Fibroblast of the conjunctiva (primary cell): ENCODE measurements at regions not wholly inside any gene's neighbourhood (a gene's known extent, or its start where the extent isn't known, plus 50 kb on each side); places are given as distances from the start of the nearest gene placed in this dataset.

Source experiments
- DNase-seq: peaks from one replicate; pipeline ENCODE4 v3.0.0-alpha.2; 2010; ENCODE audit warnings: low read depth

GRCh38 chr19:31664096-31664495 is 314.9 kb upstream of the TSHZ3 start:
- no peak for DNase-seq

DNA sequence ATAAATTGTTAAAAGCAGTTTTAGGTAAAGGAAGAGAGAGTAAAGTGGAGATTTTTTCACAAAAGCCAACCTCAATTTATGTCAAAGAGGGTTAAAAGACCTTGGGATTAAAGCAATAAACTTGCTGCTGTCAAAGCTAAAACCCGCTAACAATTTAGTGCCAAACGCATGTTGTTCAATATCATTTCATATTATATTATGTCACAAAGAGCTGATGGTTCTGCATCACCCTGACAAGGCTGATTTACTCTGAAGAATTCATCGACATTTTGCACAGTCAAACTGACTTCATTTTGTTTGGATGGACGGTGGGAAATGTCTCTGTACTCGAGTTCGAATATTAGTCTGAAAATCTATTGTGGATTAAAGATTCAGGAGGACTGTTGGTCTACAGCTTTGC is 315.8 kb upstream of the TSHZ3 start:
- DNase-seq, result no peak

DNA sequence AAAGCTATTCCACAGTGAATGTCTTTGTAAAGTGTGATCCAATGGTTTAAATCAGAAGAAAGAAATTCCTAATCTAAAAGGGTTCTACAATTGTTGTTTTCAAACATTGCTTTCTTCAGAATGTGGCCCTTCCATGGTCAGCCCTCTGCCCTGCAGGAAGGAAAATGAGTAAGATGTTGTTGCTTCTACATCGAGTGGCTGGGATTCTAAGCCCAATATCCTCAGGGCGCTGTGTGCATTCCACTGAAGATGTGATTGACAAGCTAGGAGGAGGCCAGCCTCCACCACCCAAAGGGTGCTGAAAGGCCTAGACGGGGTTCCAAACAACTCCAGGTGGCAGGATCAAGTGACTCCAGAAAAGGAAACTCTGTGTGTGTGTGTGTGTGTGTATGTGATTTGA is 316.9 kb upstream of the TSHZ3 start:
- no peak for DNase-seq

DNA sequence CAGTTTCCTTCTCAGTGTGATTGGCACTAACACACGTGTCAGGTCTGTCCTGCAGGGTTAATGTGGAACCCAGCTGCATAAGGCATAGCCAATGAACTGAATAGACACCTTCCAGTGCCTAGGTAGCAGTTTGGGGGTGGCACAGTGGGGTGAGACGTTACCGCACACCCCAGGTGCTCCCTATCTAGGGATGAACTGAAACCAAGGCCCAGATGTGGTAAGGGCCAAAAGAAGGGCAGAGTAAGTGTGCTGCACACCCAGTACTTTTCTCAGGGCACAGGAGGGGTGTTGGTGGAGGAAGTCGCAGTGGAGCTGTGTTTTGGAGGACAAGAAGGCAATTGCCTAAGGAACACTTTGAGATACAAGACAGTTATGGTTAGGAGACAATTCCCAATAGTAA is 317.9 kb upstream of the TSHZ3 start:
- no peak for DNase-seq

- no peak for DNase-seq
Observed at GRCh38 chr19:31668921-31669320, 319.7 kb upstream of the TSHZ3 start.

DNA sequence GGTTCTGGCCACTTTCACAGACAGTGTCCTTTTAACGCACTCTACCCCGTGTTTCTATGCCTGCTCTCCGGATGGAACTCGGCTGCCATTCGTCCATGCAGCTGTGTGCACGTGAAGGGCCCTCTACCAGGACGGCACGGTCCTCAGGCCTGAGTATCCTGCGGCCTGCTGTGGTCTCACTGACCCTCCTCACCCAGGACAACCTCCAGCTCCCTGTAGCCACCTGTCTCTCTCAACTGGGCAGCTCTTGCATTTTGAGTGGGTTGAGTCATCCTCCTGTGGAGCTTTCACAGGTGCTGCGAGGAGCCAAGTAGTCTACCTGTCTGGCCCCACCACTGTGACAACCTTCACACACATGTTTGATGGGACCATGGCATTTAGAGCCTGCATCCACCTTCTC is 321.7 kb upstream of the TSHZ3 start:
- DNase-seq, result no peak

DNA sequence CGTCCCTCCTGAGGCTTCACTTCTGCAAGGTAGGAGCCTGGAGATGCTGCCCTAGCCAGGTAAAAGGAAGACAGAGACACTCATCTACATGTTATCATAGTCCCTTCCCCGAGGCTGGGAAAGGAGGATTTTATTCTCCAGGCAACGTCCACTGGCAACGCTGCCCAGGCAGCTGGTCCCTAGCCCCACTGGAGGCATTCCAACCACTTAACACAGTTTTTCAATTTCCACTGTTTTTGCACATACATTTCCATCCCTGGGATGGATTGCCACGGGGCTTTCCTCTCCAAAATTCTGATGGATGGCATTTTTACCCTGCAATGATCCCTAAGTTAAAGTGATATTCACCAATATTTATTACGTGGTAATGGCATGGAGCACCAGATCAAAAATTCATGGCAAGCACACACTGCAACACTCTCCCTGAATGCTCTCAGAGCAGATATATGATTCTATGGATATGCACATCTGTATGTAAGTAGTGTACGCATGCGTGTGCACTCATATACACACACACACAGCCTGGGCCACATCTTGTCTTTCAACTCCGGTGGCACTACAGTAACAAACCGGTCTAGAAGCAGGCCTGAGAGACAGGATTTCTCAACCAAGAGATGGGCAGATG is 322.3 kb upstream of the TSHZ3 start:
- no peak for DNase-seq

- no peak for DNase-seq
Observed at GRCh38 chr19:31674503-31675192, 325.4 kb upstream of the TSHZ3 start.

GRCh38 chr19:31675193-31675913 is 326.1 kb upstream of the TSHZ3 start:
- no peak for DNase-seq

GRCh38 chr19:31676271-31677004 is 327.2 kb upstream of the TSHZ3 start:
- DNase-seq, result no peak

DNA sequence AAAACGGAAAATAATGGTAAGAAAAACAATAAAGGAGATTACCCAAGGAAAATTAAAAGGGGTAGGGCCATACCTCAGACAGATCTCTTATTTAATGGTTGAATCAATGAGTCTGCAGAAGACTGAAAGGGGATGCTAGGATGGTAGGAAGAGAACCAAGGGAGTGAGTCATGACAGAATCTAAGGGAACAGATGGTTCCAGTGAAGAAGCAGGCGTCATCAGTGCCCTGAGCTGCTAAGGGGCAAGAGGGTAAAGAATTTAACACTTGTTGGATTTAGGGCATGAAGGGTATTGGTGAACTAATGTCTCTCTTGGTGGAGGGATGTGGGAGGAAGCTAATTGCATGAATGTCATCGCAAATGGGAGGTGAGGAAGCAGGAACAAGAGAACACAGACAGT is 329.2 kb upstream of the TSHZ3 start:
- no peak for DNase-seq

DNA sequence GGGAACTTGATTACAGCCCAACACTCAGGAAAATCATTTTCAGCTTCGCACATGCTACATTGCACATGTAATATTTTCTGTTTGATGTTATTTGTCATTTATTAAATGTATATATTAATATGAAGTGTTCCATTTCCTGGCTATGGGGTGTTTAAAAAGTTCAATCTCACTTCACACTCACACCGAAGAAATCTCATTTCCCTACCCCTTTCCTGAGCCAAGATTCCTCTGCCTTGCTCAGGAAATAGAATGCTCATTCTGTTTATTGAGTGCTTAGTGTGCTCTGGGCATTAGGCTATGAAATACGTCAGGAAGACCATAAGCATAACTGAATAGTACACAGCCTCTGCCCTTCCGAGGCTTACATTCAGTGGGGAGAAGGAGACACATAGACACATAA is 331.9 kb upstream of the TSHZ3 start:
- DNase-seq, result no peak

GRCh38 chr19:31693131-31693932 is 344.1 kb upstream of the TSHZ3 start:
- DNase-seq, result no peak

GRCh38 chr19:31693933-31694269 is 344.7 kb upstream of the TSHZ3 start:
- DNase-seq, result no peak

- no peak for DNase-seq
Observed at GRCh38 chr19:31694761-31695160, 345.5 kb upstream of the TSHZ3 start.

DNA sequence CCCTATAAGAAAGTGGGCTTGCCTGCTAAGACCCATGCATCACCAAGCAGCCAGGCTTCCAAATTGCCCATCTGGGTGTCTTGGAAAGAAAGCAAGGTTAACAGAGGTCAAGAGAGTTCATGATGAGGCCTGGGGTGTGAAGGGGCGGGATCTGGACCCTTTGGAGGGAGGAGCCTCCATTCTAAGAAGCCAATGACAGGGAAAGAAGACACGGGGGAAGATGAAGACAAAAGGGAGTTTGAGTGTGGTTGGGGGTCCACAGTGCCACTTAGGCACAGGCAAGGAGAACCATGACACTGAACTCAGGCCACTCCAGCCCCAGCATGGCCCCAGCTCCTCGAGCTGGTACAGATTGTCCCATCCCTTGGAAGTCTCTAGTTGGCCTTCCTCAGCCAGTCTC is 350.2 kb upstream of the TSHZ3 start:
- no peak for DNase-seq

DNA sequence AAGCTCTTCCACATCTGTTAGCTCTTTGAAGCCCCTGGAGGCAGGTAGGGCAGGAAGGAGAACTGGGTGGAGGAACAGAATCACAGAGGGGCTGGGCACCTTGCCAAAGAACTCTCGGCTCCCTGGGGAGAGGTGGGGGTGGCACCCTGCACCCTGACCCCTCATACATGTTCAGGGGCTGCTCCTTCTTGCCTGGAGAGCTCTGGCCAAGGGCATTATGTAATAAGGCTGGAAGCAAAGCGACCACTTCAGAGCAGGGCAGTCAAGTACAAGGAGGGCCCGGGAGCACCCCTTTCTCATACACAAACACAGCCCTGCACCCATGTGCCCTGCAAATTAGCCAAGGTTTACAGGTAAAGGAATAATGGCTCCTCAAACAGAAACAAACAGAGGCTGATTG is 351.9 kb upstream of the TSHZ3 start:
- DNase-seq, result no peak

GRCh38 chr19:31705656-31706055 is 356.4 kb upstream of the TSHZ3 start:
- DNase-seq, result no peak

GRCh38 chr19:31706131-31706530 is 356.9 kb upstream of the TSHZ3 start:
- no peak for DNase-seq

DNA sequence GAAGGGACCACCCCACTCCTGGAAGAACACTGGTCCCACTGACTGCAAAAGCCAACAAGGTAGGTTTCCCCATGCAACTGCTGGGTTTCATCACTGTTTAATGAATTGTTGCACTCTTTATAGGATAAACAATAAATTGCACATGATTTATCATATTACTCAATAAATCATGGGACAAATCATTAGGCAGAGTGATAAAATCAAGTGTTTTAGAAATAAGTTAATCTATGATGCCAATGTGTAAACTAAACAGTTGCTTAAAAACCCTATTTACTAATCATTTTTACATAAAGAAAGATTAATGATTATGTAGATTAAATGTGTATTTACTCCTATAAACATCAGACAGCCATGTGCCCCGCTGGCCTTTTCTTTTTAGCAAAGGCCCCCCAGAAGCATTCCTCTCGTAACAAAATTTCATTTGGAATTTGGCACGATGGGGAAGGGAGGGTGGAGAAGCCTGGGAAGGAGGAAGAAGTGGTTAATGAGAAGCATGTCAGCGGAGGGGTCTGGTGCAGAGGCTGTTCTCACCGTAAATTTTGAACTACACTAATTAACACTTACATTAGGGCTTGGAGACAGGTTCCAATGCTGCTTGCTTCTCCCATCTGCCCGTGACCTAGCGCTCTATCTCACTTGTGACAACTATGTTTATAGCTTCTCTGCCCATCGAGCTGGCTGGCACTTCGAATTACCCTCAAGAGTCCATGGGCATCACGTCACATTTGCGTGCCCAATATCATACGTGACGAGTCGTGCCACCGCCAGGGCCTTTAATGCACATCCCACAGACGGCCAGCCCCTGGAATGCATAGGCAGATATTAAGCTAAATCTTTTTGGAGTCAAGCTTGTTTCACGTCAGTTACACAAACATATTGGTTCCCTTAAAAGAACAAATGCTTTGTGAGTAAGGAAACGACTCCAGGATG is 357.7 kb upstream of the TSHZ3 start:
- DNase-seq, result no peak

- no peak for DNase-seq
Observed at GRCh38 chr19:31708520-31708919, 359.3 kb upstream of the TSHZ3 start.
